Muscle layer of duodenum (tissue), 2 donors: ENCODE measurements at regions not wholly inside any gene's neighbourhood (a gene's known extent, or its start where the extent isn't known, plus 50 kb on each side); places are given as distances from the start of the nearest gene placed in this dataset.
"Not testable (repeated sequence)": the region's sequence is repeated elsewhere in the genome, so short reads cannot be mapped to it uniquely, and the experiment has no call there.

Experiments used
- H3K27ac ChIP-seq: one replicate; pipeline ENCODE4 v1.7.0; 2013; ENCODE audit warnings: mild to moderate bottlenecking, low read length
- H3K27me3 ChIP-seq: one replicate; pipeline ENCODE4 v1.7.0; 2013; ENCODE audit warnings: low read depth, mild to moderate bottlenecking, control low read depth, low read length
- H3K36me3 ChIP-seq, 2 donors: one replicate each; pipeline ENCODE4 v1.7.0; 2013; ENCODE audit warnings: low read length in 2 of 2, control low read depth in 1 of 2, mild to moderate bottlenecking in 1 of 2; ENCODE audit not compliant: insufficient read depth in 2 of 2, control insufficient read depth in 1 of 2
- H3K4me1 ChIP-seq, 2 donors: one replicate each; pipeline ENCODE4 v1.7.0; 2013; ENCODE audit warnings: low read length in 2 of 2, mild to moderate bottlenecking in 2 of 2, control low read depth in 1 of 2, moderate library complexity in 1 of 2; ENCODE audit not compliant: insufficient read depth in 2 of 2, control insufficient read depth in 1 of 2
- H3K4me3 ChIP-seq, 2 donors: one replicate each; pipeline ENCODE4 v1.7.0; 2013; ENCODE audit warnings: low read length in 2 of 2, low read depth in 1 of 2, mild to moderate bottlenecking in 1 of 2
- H3K9me3 ChIP-seq, 2 donors: one replicate each; pipeline ENCODE4 v1.7.0; 2013; ENCODE audit warnings: low read length in 2 of 2, control low read depth in 1 of 2, mild to moderate bottlenecking in 1 of 2; ENCODE audit not compliant: control insufficient read depth in 1 of 2
- donor health status: healthy.

- Histone ChIP-seq H3K9me3 (no peaks in the 10 kb centered on the region), H3K4me3 (no peak overlapping the region), H3K4me1 (no peaks in the 10 kb centered on the region), H3K36me3 (no peaks in the 10 kb centered on the region), H3K27me3 (no peaks in the 10 kb centered on the region), H3K27ac (no peak overlapping the region)
Measured at GRCh38 chrX:38948046-38948445, 146.8 kb downstream of the MID1IP1 start.

DNA sequence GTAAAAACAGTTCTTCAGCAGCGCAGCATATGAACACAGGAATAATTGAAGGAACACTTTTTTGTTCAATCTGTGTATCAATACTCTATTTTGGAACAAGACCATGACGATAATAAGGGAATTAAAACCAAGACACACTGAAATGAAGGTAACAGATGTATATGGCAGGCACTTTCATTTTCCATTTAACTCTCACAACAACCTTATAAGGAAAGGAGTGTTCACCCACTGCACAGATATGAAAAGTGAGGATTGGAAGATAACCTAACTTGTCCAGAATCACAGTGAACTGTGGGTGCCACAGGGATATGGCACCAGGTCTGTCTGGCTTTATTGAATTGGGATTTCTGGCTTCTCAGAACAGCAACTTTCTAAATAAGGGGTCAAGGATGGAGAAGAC is 153.3 kb downstream of the MID1IP1 start:
- no peaks in the 10 kb centered on the region for H3K27me3 ChIP-seq

GRCh38 chrX:38959736-38960135 is 158.5 kb downstream of the MID1IP1 start:
- Histone ChIP-seq H3K4me3 (no peak overlapping the region), H3K9me3 (no peaks in the 10 kb centered on the region), H3K27me3 (no peaks in the 10 kb centered on the region), H3K4me1 (peaks cover 0 to 3% of the 10 kb centered on the region in 2 donors), H3K36me3 (no peaks in the 10 kb centered on the region), H3K27ac (no peak overlapping the region)

More for the DNA sequence above, 153.3 kb downstream of the MID1IP1 start:
- no peaks in the 10 kb centered on the region for H3K36me3 ChIP-seq
- H3K9me3 ChIP-seq = no peaks in the 10 kb centered on the region
- no peak overlapping the region for H3K4me3 ChIP-seq
- H3K4me1 ChIP-seq = no peaks in the 10 kb centered on the region
- no peak overlapping the region for H3K27ac ChIP-seq

DNA sequence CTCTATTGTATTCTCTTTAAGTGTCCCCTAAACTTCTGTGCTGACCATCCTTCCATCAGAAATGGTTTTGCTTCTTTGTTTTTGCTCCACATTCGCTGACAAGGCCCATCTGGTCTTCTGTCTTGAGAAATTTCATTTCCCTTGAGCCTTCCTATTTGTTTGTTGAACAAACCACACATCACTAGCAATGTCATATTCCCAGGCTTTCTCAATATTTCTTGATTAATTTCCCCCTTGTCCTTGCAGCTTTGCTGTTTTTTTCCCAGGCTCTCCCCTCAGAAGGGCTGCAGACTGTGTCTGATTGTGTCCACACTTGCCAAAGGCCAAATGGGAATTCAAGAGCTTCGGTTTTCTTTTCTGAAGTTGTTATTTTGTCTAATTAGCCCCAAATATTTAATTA is 158.9 kb downstream of the MID1IP1 start:
- Histone ChIP-seq H3K4me1 (peaks cover 0 to 3% of the 10 kb centered on the region in 2 donors), H3K27me3 (no peaks in the 10 kb centered on the region), H3K27ac (no peak overlapping the region), H3K36me3 (no peaks in the 10 kb centered on the region), H3K4me3 (no peak overlapping the region), H3K9me3 (no peaks in the 10 kb centered on the region)

GRCh38 chrX:38961936-38962335 is 160.7 kb downstream of the MID1IP1 start:
- no peaks in the 10 kb centered on the region for H3K9me3 ChIP-seq
- H3K4me1 ChIP-seq = peaks cover 0 to 3% of the 10 kb centered on the region in 2 donors
- no peak overlapping the region for H3K4me3 ChIP-seq
- no peaks in the 10 kb centered on the region for H3K27me3 ChIP-seq
- H3K27ac ChIP-seq = no peak overlapping the region
- no peaks in the 10 kb centered on the region for H3K36me3 ChIP-seq

GRCh38 chrX:38963244-38963643 is 162.0 kb downstream of the MID1IP1 start:
- not testable (repeated sequence) for H3K4me1 ChIP-seq, H3K36me3 ChIP-seq, H3K27me3 ChIP-seq, H3K9me3 ChIP-seq, H3K4me3 ChIP-seq, H3K27ac ChIP-seq

- no peaks in the 10 kb centered on the region for H3K36me3 ChIP-seq
- H3K27ac ChIP-seq = no peak overlapping the region
- no peaks in the 10 kb centered on the region for H3K9me3 ChIP-seq
- no peak overlapping the region for H3K4me3 ChIP-seq
- H3K4me1 ChIP-seq = peaks cover 0 to 10% of the 10 kb centered on the region in 2 donors
- H3K27me3 ChIP-seq = no peaks in the 10 kb centered on the region
Measured at GRCh38 chrX:38965888-38966287, 164.6 kb downstream of the MID1IP1 start.

DNA sequence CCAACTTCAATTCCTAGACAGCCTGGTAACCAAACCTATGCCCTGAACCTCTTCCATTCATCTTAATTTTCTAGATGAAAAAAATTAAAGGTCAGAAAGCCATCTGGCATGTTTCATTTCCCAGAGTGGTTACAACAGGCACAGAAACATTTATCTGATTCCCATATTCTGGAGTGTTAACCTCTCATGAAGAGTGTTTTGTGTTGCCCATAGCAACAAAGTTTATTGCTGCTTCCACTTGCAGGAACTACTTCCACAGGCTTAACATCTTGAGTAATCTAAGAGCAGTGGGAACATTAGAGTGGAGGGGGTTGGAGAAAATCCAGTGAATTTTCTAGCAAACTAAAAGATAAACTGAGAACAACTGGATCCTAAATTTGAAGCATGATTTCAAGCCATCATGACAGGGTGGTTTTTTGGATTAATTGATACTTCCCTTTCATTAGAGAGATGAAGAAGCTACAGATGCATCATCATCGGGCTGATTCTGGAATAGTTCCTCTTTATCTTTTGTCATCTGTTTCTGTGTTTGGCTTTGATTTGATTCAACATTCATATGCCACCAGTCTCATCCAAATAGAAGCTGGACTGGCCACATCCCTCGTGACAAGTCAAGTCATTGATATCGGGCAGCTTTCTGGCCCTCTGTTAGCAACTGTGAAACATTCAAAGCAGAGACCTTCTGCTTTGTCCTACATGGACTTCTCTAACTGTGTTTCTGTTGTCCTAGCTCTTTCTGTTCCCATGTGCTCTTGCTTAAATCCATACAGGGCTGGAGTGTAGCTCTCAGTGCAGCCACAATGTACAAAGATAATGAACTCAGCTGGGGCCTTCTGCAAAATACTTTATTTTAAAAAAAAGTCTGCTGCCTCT is 167.3 kb downstream of the MID1IP1 start:
- H3K9me3 ChIP-seq = no peaks in the 10 kb centered on the region
- peaks cover 0 to 9% of the 10 kb centered on the region in 2 donors for H3K4me1 ChIP-seq
- H3K4me3 ChIP-seq = no peak overlapping the region
- no peaks in the 10 kb centered on the region for H3K36me3 ChIP-seq
- no peak overlapping the region for H3K27ac ChIP-seq
- H3K27me3 ChIP-seq = no peaks in the 10 kb centered on the region

- Histone ChIP-seq H3K27ac (no peak overlapping the region), H3K36me3 (no peaks in the 10 kb centered on the region), H3K4me3 (no peak overlapping the region), H3K9me3 (no peaks in the 10 kb centered on the region), H3K4me1 (peaks cover 0 to 9% of the 10 kb centered on the region in 2 donors), H3K27me3 (no peaks in the 10 kb centered on the region)
Measured at GRCh38 chrX:38970074-38970473, 168.8 kb downstream of the MID1IP1 start.

GRCh38 chrX:38970845-38971244 is 169.6 kb downstream of the MID1IP1 start:
- H3K27me3 ChIP-seq = no peaks in the 10 kb centered on the region
- no peaks in the 10 kb centered on the region for H3K9me3 ChIP-seq
- no peaks in the 10 kb centered on the region for H3K36me3 ChIP-seq
- no peak overlapping the region for H3K27ac ChIP-seq
- peaks cover 0 to 9% of the 10 kb centered on the region in 2 donors for H3K4me1 ChIP-seq
- H3K4me3 ChIP-seq = no peak overlapping the region

GRCh38 chrX:38973322-38973721 is 172.1 kb downstream of the MID1IP1 start:
- Histone ChIP-seq H3K27ac (no peak overlapping the region), H3K4me3 (no peak overlapping the region)

DNA sequence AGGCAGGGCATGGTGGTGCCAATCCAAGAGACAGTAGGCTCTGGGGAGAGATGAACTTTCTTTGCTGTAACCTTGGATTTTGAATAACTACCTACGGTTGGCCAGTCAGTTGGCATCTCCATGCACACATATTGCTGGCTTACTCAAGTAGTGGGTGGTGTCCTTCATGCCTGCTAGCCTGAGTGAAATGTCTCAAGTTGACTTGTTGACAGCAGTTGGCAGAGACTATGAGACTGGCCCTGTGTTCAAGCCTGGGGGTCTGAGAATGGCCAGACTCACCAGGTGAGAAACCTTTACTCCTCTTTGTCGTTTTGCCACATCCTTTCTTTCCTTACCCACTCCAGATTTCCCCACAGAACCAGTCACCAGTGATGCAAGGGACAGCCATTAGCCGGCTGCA is 173.3 kb downstream of the MID1IP1 start:
- Histone ChIP-seq H3K4me3 (no peak overlapping the region), H3K27ac (no peak overlapping the region), H3K36me3 (no peaks in the 10 kb centered on the region), H3K27me3 (no peaks in the 10 kb centered on the region), H3K9me3 (no peaks in the 10 kb centered on the region), H3K4me1 (no peaks in the 10 kb centered on the region)

More at GRCh38 chrX:38973322-38973721, 172.1 kb downstream of the MID1IP1 start:
- Histone ChIP-seq H3K9me3 (no peaks in the 10 kb centered on the region), H3K27me3 (no peaks in the 10 kb centered on the region), H3K4me1 (peaks cover 0 to 9% of the 10 kb centered on the region in 2 donors), H3K36me3 (no peaks in the 10 kb centered on the region)
